GM12878 (cell line): ENCODE measurements at regions not wholly inside any gene's neighbourhood (a gene's known extent, or its start where the extent isn't known, plus 50 kb on each side); places are given as distances from the start of the nearest gene placed in this dataset.

Source experiments
- ATAC-seq: fragments of 200-7000 bp; cut with Tn5 transposase; 3 replicates; pipeline ENCODE4 v1.9.1; 2020; ENCODE audit warnings: mild to moderate bottlenecking, moderate library complexity
- BruUV-seq: library from RNA; stranded (reverse); fragments of 400-500 nt; replicated peaks from 2 replicates; lab custom pipeline; 2021; lab: Mats Ljungman, UMichigan
- CTCF ChIA-PET: fragments of 300-600 bp; sonication (Branson Sonifier 250); formaldehyde crosslinking; extraction: SDS; loops from one replicate; lab custom pipeline; 2021; ENCODE audit warnings: inconsistent platforms; lab: Yijun Ruan, JAX
- POLR2A ChIA-PET: fragments of 350-600 bp; formaldehyde crosslinking; extraction: SDS; loops from one replicate; lab custom pipeline; 2021; ENCODE audit warnings: inconsistent platforms; lab: Charles Lee
- RAD21 ChIA-PET: fragments of 300-600 bp; sonication (Branson Sonifier 250); formaldehyde crosslinking; loops from one replicate; lab custom pipeline; 2023; ENCODE audit warnings: antibody characterized with exemption; ENCODE audit not compliant: unreplicated experiment; lab: Charles Lee
- SMC1A ChIA-PET: fragments of 300-600 bp; sonication (Branson Sonifier 250); formaldehyde crosslinking; loops from one replicate; lab custom pipeline; 2023; ENCODE audit not compliant: unreplicated experiment, uncharacterized antibody; lab: Charles Lee
- DNase-seq: peaks from one replicate; pipeline ENCODE4 v3.0.0-alpha.2; 2011; ENCODE audit warnings: low read depth, low spot score
- FAIRE-seq: peaks from 3 replicates; lab custom pipeline; 2011; peaks lifted over from hg19 to GRCh38; lab: Jason Lieb, UNC
- H2AFZ ChIP-seq: 2 replicates; pipeline ENCODE4 v1.6.0; 2011; ENCODE audit warnings: low read depth, low read length, control low read depth; ENCODE audit not compliant: control insufficient read depth
- H3K27ac ChIP-seq: 2 replicates; pipeline ENCODE4 v1.5.1; 2011; ENCODE audit warnings: control low read depth; ENCODE audit not compliant: control insufficient read depth, insufficient read depth
- H3K27me3 ChIP-seq, 2 experiments: replicated peaks in 1 of 2; 2 replicates each; pipeline versions ENCODE4 v1.6.0 to v1.6.1; 2011; ENCODE audit warnings: low read length in 1 of 2; ENCODE audit not compliant: control insufficient read depth in 2 of 2, insufficient read depth in 2 of 2
- H3K36me3 ChIP-seq, 2 experiments: 2 replicates each; pipeline ENCODE4 v1.5.1; 2011; ENCODE audit warnings: low read length in 1 of 2; ENCODE audit not compliant: control insufficient read depth in 2 of 2, insufficient read depth in 2 of 2
- H3K4me1 ChIP-seq: 2 replicates; pipeline ENCODE4 v1.6.1; 2011; ENCODE audit warnings: mild to moderate bottlenecking, low read length, moderate library complexity, mixed read lengths; ENCODE audit not compliant: control insufficient read depth, insufficient read depth
- H3K4me2 ChIP-seq: 2 replicates; pipeline ENCODE4 v1.6.0; 2011; ENCODE audit warnings: control low read depth; ENCODE audit not compliant: control insufficient read depth, insufficient read depth
- H3K4me3 ChIP-seq: fragments of 200-600 bp; sonication (generic); 2 replicates; pipeline ENCODE4 v1.5.1; 2016
- H3K79me2 ChIP-seq: 2 replicates; pipeline ENCODE4 v1.6.0; 2011; ENCODE audit warnings: low read length; ENCODE audit not compliant: control insufficient read depth, insufficient read depth
- H3K9ac ChIP-seq: 2 replicates; pipeline ENCODE4 v1.8.0; 2011; ENCODE audit warnings: low read length, control low read depth, mixed read lengths; ENCODE audit not compliant: control insufficient read depth, insufficient read depth
- H3K9me3 ChIP-seq: replicated peaks from 3 replicates; pipeline ENCODE4 v1.5.1; 2011; ENCODE audit warnings: mild to moderate bottlenecking, low read length; ENCODE audit not compliant: control insufficient read depth, insufficient read depth
- H4K20me1 ChIP-seq: 2 replicates; pipeline ENCODE4 v1.6.0; 2011; ENCODE audit not compliant: control insufficient read depth, insufficient read depth
- BCL11A ChIP-seq: IDR thresholded peaks from 2 replicates; pipeline ENCODE4 v1.6.1; 2011; ENCODE audit warnings: low read depth, low read length
- CEBPB ChIP-seq, 2 experiments: fragments of 150-350 bp in 1 of 2; IDR thresholded peaks; 2 replicates each; pipeline ENCODE4 v1.6.1; 2012 to 2014; ENCODE audit warnings: low read depth in 2 of 2, low read length in 2 of 2, borderline replicate concordance in 1 of 2, inconsistent platforms in 1 of 2
- E4F1 ChIP-seq: fragments of 450-650 bp; IDR thresholded peaks from 2 replicates; pipeline ENCODE4 v1.6.1; 2018; ENCODE audit warnings: borderline replicate concordance, mild to moderate bottlenecking; ENCODE audit not compliant: partially characterized antibody
- ESRRA ChIP-seq: IDR thresholded peaks from 2 replicates; pipeline ENCODE4 v1.6.1; 2012; ENCODE audit warnings: mild to moderate bottlenecking, low read length, improper control_type of control experiment
- EZH2 ChIP-seq: IDR thresholded peaks from 2 replicates; pipeline ENCODE4 v1.6.1; 2012; ENCODE audit warnings: low read depth, mild to moderate bottlenecking, control low read depth, inconsistent platforms, low read length, borderline replicate concordance; ENCODE audit not compliant: control insufficient read depth
- MEF2B ChIP-seq: fragments of 450-650 bp; IDR thresholded peaks from 2 replicates; pipeline ENCODE4 v1.6.1; 2018; ENCODE audit warnings: mild to moderate bottlenecking, moderate library complexity; ENCODE audit not compliant: partially characterized antibody, poor library complexity, severe bottlenecking
- NFIC ChIP-seq: IDR thresholded peaks from 2 replicates; pipeline ENCODE4 v1.6.1; 2012; ENCODE audit warnings: low read depth, mild to moderate bottlenecking, inconsistent platforms, low read length, moderate library complexity
- NFXL1 ChIP-seq: fragments of 450-650 bp; IDR thresholded peaks from 2 replicates; pipeline ENCODE4 v1.6.1; 2017; ENCODE audit warnings: antibody characterized with exemption, mild to moderate bottlenecking, borderline replicate concordance
- NR2C1 ChIP-seq: fragments of 450-650 bp; IDR thresholded peaks from 2 replicates; pipeline ENCODE4 v1.6.1; 2017; ENCODE audit warnings: antibody characterized with exemption, mild to moderate bottlenecking, moderate library complexity
- SMC3 ChIP-seq: IDR thresholded peaks from 2 replicates; pipeline ENCODE4 v1.6.1; 2011; ENCODE audit warnings: low read length, improper control_type of control experiment, borderline replicate concordance
- SREBF1 ChIP-seq: IDR thresholded peaks from 2 replicates; pipeline ENCODE4 v1.6.1; 2012; ENCODE audit warnings: mild to moderate bottlenecking, low read length
- SUPT20H ChIP-seq: IDR thresholded peaks from 2 replicates; pipeline ENCODE4 v1.6.1; 2011; ENCODE audit warnings: low read depth, mild to moderate bottlenecking, low read length, moderate library complexity, borderline replicate concordance; ENCODE audit not compliant: control insufficient read depth
- YY1 ChIP-seq: IDR thresholded peaks from 2 replicates; pipeline ENCODE4 v1.6.1; 2011; ENCODE audit warnings: low read depth, mild to moderate bottlenecking, low read length
- ZNF217 ChIP-seq: fragments of 450-650 bp; IDR thresholded peaks from 2 replicates; pipeline ENCODE4 v1.6.1; 2017; ENCODE audit warnings: antibody characterized with exemption, mild to moderate bottlenecking
- ZNF384 ChIP-seq: IDR thresholded peaks from 2 replicates; pipeline ENCODE4 v1.6.1; 2012; ENCODE audit warnings: low read depth, mild to moderate bottlenecking, low read length, improper control_type of control experiment, borderline replicate concordance
- ZNF592 ChIP-seq: fragments of 450-650 bp; IDR thresholded peaks from 2 replicates; pipeline ENCODE4 v1.6.1; 2017; ENCODE audit warnings: mild to moderate bottlenecking, moderate library complexity
- in situ Hi-C: fragments of 300-500 bp; cut with MboI; formaldehyde crosslinking; loops from 9 replicates; pipeline ENCODE4 v1.14.3; 2018; ENCODE audit warnings: mixed read lengths
- intact Hi-C: fragments of 100-400 bp; cut with micrococcal nuclease; formaldehyde crosslinking; loops from one replicate; pipeline ENCODE4 v1.14.2; 2022; ENCODE audit not compliant: unreplicated experiment

- RAD21 ChIA-PET: no interaction called here
- Histone ChIP-seq H3K4me2 (no peak overlapping the region), H2AFZ (no peak overlapping the region)
- TF ChIP-seq SREBF1 (no peak), ESRRA (no peak), ZNF217 (no peak), SUPT20H (no peak), ZNF592 (no peak), E4F1 (no peak), SMC3 (no peak), BCL11A (no peak), NFIC (no peak), EZH2 (no peak), MEF2B (no peak), NR2C1 (no peak), YY1 (no peak), CEBPB (IDR thresholded peaks at IDR 0.05; ENCODE audit: borderline replicate concordance in 1 of 2, low read depth in 2 of 2, low read length in 2 of 2) (no peak), NFXL1 (no peak), ZNF384 (no peak)
- TF ChIP-seq, all 136 proteins: peak for 0
- ATAC-seq: no peak
- SMC1A ChIA-PET: no interaction called here
- H3K27me3 ChIP-seq: no peaks in the 10 kb centered on the region
- no peaks in the 10 kb centered on the region for H4K20me1 ChIP-seq
- no peaks in the 10 kb centered on the region for H3K79me2 ChIP-seq
- no peak overlapping the region for H3K4me3 ChIP-seq
- no peak for DNase-seq
- CTCF ChIA-PET: no interaction called here
- in situ Hi-C loops: no loop called here
- POLR2A ChIA-PET: no interaction called here
- intact Hi-C loops: no loop called here
- no peaks in the 10 kb centered on the region for H3K4me1 ChIP-seq
- H3K27ac ChIP-seq: no peak overlapping the region
- no peak for FAIRE-seq
- BruUV-seq: no TSS peak
- H3K9me3 ChIP-seq: no peaks in the 10 kb centered on the region
- no peaks in the 10 kb centered on the region for H3K36me3 ChIP-seq
- H3K9ac ChIP-seq: no peak overlapping the region
These were observed 791.4 kb downstream of the CDH18 start for GRCh38 chr5:19196631-19197030.
